CD4-positive, alpha-beta T cell treated with Interferon alpha-2 for 1 hour (primary cell): ENCODE measurements at regions not wholly inside any gene's neighbourhood (a gene's known extent, or its start where the extent isn't known, plus 50 kb on each side); places are given as distances from the start of the nearest gene placed in this dataset.
A peak's percentile ranks its signal among the peaks of the same experiment; 100 is the strongest.

ENCODE experiments used
- DNase-seq, 2 donors: peaks; one replicate each; pipeline ENCODE4 v3.0.0-alpha.2; 2020 to 2022

DNA sequence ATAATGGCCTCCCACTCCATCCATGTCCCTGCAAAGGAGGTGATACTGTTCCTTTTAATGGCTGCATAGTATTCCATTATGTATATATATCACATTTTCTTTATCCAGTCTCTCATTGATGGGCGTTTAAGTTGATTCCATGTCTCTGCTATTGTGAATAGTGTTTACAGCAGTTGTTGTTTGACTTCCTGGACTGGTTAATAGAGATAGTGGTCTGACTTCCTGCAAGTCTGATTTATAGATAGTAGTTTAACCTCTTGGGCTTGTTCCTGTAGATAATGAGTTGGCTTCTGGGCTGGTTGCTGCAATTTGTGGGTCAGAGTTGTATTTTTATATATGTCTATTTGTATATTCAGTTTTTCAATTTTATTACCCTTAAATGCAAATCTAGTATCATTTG is 145.4 kb downstream of the ARL6IP6 start:
- DNase-seq, result no peak

DNA sequence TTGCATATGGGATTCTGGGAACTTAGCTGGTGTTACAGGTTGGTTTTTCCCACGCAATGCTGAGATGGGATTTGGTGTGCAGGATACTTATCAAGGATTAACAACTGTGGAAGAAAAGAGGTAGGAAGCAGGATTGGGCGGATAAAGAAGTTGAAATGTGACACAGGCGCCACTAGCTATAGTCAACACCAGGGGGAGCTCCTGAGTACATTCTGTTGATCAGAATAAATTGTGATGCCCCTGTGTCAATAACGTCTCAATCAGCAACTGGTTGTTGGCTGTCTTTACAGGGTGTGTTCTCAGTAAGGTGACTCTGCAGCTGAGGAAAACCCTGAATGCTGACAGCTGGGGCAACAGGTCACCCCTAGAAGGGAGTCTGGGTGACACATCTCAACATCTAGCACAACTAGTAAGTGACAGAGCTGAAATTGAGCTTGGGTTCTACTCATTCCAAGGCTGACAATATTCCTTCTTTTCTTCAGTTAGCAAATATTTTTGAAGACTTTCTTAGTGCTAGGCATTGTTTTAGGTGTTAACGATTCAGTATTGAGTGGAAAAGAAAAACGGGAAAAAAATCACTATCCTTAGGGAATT is 143.0 kb downstream of the ARL6IP6 start:
- peak in 1 of 2 donors; percentile 0 for DNase-seq

DNA sequence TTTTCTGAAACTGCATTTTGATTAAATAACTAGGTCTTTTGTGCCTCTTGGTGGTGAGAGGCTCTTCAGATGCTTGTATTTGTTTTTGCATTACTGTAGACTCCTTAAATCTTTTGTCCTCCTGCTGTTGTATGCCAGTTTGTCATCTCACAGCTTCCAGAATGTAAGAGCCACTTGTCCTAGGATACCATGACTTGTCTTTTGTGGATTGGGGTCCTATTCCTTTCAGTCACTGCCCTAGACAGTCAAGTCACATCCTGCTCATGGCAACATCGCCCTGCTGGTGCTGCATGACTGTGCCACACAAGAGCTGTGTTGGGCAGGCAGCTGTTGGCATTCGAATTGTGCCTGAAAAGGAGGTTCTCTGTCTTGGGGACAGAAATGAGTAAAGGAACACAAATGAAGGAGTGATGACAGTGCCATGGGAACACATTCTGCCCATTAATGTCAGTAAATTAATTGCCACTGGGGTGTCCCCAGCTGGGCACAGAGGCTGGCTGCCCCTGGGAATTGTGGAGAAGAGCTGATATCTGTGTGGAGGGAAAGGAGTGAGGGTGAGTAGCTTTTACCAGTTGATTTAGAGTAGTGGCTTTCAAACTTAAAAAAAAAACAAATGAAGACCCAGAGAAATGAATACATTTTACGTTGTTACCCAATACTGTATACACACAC is 140.3 kb downstream of the ARL6IP6 start:
- DNase-seq, result no peak

DNA sequence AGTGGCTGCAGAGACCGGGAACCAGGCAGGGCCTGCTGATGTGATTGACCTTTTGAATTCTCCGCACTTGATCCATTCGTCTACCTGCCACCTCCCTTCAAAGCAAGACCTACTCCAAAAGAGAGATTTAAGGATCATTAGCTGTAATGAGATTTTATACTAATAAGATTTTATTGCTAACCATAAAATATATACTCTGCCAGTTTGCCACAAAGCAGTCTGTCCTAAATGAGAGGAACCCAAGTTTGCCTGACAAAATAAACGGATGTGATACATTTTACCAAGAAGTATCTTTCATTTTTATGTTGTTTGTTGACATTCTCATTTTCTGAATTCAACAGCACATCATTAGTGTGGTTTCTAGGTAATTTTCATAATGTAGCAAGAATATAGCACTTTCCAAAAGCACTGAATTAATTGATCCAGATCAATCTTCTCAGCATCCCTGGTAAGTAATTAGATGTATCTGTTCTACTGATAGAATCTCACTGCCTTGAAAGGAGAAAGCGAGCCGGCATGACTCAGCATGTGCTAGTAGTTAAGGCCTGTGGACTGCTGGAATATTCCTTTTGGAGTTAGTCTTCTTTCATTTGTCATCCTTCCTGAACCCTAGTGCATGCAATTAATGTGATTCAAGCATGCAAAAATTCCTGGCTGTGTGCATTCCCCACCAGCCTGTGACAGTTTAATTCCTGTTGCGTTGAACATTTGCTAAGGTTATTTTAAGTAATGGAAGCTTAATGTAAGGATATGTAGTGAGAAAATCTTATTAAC is 128.5 kb downstream of the ARL6IP6 start:
- DNase-seq, result no peak

DNA sequence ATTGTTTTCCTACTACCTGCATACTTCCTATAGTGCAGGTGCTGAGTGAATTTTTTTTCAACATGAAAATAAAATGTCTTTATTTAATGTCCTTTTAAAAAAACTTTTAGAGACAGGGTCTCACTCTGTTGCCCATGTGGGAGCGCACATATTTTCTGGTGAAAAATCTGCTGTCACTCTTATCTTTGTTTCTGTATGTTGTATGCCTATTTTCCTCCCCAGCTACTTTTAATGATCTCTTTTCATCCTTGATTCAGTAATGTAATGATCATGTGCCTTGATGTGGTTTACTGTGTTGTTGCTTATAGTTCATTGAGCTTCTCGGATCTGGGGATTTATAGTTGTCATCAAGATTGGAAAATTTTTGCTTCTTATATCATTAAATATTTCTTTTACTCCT is 117.3 kb downstream of the ARL6IP6 start:
- no peak for DNase-seq

DNA sequence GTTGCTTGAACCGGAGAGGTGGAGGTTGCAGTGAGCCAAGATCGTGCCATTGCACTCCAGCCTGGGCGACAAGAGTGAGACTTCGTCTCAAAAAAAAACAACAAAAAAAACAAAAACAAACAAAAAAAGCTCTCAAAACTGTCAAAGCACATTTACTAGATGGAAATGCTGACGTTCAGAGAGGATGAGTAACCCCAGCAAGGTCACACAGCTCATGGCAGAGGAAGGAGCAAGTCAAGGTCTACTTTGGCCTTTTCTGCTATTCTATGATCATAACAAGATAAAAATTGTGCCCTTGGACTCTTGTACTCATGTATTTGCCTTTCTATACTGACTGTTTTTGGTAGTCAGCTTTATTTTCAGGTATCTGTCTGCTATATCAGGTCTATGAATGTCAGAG is 109.5 kb downstream of the ARL6IP6 start:
- DNase-seq, result no peak

DNA sequence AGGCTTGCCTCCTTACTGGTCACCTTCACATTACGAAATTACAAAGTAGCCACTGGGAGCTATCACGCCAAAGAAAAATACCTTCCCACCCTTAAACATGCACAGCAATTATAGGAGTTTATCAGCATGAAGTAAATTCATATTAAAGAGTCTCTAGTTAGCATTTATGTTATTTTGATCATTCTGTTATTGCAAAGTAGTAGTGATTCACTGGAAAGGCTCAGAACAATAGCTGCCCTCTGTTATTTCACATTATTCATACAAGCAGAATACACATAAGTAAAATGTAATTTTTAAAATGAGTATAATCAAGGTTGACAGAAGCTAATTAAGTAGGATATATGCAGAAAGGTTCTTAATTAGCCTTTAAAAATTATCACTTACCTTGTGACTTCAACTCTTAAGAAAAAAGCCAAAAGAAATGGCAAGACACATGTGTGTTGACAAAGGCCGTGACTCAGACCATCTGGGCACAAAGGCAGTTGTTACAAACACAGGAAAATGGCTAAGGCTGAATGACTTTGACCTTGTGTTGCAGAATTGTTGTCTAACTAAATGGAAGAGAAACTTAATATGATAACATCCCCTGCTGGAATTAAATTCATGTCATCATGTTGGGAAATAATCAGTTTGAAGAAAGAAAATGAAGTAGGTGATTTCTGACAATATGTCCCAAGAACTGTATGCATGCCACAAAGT is 108.3 kb downstream of the ARL6IP6 start:
- DNase-seq, result no peak

DNA sequence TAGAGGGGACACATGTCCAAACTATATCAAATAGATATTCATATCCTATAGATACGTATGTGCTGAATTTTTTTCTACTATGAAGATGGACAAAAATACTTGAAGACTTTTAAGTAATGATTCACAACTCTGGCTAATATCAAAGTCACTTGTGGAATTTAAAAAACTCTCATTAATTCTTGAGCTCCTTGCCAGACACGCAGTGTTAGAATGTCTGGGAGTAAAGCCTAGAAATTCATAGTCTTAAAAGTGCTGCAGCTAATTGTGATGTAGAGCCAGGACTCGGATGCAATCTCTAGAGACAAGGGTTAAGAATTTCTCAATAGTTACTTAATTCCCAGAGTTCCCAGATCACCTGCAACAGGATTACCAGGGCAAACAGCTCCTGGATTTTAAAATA is 107.4 kb downstream of the ARL6IP6 start:
- no peak for DNase-seq

DNA sequence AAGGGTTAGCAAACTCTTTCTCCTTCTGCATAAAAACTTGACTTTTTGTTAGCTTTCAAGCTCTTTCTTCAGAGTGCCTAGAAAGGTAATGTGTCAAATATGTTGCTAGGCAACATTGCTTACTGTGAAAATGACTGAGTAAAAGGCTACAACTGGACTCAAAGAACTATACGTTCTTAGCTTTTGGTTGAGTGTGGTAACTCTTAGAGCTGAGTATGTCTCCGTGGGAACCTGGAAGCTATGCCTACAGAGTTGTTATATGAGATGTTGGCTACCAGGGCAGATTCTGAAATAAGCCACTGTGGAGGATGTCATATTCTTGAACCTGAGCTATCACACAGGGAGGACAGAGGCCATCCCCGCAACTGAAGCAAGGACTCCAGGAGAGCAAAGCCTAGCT is 105.5 kb downstream of the ARL6IP6 start:
- no peak for DNase-seq

DNA sequence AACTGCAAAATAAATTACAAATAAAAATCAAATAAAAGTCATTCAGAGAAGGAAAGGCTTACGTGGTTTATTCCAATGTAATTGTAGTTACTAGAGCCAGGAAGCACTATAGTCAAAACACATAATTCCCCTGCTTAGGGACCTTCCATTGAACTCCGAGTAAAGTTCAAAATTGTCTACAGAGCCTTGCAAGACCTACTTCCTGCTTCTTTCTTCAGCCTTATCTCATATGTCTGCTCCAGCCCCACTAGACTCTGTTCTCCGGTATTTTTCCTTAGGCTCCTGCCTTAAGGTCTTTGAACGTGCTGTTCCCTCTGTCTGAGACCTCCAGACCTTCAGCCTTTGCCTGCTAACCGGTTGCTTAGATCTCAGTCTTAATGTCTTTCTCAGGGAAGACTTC is 104.3 kb downstream of the ARL6IP6 start:
- no peak for DNase-seq

DNA sequence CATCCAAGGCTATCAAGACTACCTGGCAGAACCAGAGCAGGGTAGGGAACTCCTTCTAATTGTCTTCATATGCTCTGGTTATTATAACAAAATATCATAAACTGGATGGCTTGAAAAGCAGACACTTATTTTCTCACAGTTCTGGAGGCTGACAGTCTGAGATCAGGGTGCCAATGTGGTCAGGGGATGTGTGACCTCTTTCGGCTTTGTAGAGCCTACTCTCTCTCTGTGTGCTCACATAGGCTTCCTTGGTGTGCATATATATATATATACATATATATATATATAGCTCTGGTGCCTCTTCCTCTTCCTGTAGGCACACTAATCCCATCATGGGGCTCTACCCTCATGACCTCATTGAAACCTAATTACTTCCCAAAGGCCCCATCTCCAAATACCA is 101.6 kb downstream of the ARL6IP6 start:
- DNase-seq, result no peak

DNA sequence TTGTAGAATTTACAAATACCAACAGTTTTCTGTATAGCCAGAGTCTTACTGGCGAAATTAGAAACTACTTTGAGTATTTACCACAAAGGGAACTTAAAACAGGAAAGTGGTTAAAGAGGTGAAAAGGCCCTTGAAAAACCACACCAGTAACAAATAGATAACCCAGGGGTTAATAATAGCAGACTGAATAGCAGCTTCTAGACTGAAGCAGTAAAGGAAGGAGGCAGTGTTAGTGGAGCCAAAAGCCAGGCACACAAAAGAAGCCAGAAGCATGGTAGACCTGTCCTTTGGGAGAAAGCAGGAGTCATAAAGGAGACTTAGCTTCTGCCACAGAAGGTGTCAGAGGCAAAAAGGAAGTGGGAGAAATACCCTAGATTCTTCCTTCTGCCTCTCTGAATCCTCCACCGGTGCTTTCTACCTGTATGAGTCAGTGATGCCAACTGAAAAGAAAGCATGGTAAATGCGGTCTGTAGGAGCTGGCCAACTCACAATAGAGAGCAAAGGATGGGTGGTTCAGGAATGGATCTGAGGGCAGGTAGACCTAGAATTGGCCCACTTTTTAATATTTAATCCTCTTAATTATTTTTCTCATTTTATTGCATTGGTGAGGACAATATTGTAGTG is 97.3 kb downstream of the ARL6IP6 start:
- no peak for DNase-seq

DNA sequence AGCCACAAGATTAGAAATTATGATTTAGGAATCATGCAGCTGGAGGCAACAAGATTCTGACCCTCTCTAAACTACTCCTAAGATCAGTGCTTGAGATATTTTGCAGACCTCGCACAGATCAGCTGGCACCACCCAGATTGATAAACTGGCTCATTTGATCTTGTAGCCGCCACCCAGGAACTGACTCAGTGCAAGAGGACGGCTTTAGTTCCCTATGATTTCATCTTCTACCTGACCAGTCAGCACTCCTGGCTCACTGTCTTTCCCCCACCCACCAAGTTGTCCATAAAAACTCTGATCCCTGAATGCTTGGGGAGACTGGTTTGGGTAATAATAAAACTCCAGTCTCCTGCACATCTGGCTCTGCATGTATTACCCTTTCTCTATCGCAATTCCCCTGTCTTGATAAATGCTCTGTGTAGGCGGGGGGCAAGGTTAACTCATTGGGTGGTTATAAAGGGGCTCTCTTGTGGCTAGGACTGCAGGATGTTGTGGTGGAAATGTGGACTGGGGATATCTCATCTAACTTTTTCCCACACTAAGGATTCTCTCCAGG is 96.1 kb downstream of the ARL6IP6 start:
- DNase-seq, result no peak

DNA sequence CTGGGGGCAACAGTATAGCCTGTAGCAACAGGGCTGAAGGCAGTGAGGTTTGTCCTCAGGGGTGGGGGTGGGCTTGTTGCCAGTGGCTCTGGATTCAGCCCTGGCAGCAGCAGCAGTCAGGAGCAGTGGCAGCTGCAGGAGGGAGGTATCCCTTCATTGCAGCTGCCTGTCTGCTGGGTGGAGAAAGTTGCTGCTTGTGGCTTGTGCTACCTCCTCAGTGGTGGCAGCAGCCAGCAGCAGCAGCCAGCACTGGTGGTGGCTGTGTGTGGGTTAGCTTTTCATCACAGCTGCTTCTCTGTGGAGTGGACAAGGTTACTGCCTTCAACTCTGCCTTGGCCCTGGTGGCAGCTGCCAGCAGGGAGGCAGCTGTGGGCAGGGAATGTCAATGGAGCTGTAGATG is 94.9 kb downstream of the ARL6IP6 start:
- no peak for DNase-seq
